GM12874 (cell line): ENCODE measurements at regions not wholly inside any gene's neighbourhood (a gene's known extent, or its start where the extent isn't known, plus 50 kb on each side); places are given as distances from the start of the nearest gene placed in this dataset.

Source experiments
- TF ChIP-seq, protein P1 (sequence below): IDR thresholded peaks from 2 replicates; pipeline ENCODE4 v1.5.1; 2011; ENCODE audit warnings: low read depth, mild to moderate bottlenecking, control low read depth, low read length, moderate library complexity; ENCODE audit not compliant: insufficient read depth

DNA sequence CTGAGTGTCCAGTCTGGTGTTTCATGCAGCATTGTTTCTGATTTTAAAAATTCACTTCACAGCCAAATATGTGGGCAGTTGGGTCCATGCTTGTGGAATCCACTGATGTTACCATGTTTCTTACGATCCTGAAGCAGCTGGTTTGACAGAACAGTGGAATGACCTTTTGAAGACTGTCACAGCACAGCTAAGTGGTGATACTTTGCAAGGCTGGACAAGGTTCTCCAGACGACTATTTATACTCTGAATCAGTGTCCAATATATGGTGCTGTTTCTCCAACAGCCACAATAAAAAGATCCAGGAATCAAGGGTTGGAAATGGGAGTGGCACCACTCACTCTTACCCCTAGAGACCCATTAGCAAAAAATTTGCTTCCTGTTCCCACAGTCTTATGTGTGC is 577.4 kb upstream of the RAB6C start:
- TF ChIP-seq, protein P1, sequence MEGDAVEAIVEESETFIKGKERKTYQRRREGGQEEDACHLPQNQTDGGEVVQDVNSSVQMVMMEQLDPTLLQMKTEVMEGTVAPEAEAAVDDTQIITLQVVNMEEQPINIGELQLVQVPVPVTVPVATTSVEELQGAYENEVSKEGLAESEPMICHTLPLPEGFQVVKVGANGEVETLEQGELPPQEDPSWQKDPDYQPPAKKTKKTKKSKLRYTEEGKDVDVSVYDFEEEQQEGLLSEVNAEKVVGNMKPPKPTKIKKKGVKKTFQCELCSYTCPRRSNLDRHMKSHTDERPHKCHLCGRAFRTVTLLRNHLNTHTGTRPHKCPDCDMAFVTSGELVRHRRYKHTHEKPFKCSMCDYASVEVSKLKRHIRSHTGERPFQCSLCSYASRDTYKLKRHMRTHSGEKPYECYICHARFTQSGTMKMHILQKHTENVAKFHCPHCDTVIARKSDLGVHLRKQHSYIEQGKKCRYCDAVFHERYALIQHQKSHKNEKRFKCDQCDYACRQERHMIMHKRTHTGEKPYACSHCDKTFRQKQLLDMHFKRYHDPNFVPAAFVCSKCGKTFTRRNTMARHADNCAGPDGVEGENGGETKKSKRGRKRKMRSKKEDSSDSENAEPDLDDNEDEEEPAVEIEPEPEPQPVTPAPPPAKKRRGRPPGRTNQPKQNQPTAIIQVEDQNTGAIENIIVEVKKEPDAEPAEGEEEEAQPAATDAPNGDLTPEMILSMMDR = no peak

DNA sequence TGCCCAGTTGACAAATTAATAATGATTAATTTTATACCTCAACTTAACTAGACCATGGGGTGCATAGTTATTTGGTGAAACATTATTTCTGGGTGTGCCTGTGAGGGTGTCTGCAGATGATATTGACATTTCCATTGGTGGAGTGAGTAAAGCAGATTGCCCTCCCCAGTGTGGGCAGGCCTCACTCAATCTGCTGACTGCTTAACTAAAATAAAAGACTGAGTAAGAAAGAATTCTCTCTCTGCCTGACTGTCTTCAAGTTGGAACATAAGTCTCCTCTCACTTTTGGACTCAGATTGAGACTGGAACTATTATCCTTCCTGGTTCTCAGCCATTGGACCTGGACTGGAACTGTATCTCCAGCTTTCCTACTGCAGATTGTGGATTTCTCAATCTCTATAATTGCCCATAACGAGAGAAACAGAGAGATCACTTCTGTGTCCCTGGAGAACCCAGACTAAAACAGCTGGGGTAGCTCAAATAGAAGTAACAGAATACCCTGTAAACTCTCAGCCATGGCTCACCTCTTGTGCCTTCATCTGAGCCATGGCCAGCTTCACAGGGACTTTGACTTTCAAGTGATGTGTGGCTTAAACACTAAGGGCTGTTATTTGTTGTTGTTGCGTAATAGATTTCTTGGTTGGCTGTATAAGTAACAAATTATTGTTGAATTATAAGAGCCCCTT is 575.3 kb upstream of the RAB6C start:
- TF ChIP-seq, protein P1 = no peak

DNA sequence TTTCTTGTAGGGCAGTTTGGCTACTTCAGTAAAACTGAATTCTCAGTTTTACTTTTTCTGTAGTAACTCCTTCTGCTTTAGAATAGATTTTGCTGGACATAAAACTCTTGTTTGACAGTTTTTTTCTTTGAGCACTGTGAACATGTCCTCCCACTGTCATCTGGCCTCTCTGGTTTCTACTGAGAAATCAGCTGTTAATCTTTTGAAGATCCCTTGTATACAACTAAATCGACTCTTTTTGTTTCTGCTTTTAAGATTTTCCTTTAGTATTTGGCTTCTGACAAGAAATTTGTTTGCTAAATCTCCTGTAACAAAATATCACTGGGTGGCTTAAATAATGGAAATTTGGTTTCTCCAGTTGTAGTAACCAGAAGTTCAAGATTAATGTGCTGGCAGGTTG is 570.9 kb upstream of the RAB6C start:
- TF ChIP-seq, protein P1 = no peak

DNA sequence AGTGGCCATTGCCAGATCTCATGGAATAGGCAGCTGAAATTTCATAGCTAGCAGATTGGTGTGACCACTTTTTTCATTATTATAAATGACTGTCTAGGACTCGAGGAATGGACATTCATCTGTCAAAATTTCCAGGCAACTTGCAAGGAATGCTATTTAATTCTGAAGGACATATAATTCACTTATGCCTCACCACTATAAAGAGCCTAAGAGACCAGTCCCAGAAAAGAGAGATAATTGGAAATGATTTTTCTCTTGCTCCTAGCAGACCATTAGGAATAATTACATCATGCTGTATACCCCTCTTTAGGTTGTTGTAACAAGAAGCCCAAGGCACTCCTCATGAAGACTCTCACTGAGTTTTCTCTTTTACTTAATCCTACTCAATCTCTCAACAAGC is 557.4 kb upstream of the RAB6C start:
- TF ChIP-seq, protein P1 = no peak

DNA sequence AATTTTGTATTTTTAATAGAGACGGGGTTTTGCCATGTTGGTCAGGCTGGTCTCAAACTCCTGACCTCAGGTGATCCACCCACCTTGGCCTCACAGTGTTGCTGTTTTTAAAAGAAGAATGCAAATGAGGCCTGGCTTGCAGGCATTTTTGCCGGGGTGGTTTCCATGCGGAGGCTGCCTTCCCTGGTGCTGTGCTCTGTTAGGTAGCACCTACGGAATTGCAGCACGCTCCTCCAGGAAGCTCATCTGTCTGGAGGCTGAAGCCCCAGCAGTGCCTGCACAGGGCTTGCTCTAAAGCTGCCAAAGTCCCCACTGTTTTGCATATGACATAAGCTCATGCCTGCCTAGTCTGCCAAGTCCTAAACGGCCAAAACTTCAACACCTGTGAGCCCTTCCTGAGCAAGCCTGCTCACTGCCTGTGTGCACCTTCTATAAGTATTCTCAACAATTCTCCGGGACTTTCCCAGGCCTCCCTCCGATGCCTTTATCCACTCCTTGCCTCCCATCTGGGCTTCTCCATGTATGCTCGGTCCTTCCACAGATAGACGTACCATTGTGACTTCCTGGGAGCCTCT is 551.3 kb upstream of the RAB6C start:
- TF ChIP-seq, protein P1 = no peak

DNA sequence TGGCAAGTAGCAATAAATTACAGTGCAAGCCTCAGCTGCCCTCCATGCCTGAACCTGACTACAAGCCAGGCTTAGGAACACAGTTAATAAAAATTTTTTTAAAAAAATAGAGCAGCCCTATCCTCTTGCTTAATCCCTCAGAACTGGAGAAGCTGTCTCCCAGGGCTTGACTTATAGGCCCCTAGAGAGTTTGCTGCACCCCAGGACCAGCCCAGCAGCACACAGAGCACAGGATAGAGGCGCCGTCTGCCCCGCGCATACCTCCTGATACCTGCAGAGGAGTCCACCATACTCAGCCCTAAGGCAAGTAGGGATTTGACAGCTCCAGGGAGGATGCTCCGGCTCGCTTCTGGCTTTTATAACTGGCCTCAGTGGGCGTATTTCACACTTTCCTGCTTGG is 548.6 kb upstream of the RAB6C start:
- TF ChIP-seq, protein P1 = no peak

DNA sequence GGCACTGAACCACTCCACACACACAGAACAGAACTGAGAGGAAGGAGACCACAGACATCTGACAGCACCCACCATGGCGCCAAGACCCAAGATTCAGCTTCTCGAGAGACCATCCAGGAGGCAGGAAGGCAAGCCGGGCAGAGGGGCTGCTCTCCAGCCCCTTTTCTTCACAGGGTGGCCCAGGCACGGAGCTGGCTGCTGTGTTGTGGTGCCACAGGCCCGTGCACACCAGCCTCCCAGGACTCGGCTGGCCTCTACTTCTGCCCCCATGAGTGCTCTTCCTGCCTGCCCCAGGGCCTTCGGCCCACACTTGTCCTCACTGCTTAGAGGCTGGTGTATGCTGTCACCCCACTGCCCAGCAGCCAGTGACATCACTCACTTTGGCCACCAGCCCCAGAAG is 547.6 kb upstream of the RAB6C start:
- TF ChIP-seq, protein P1 = no peak
